ENCODE measurements at regions not wholly inside any gene's neighbourhood (a gene's known extent, or its start where the extent isn't known, plus 50 kb on each side); places are given as distances from the start of the nearest gene placed in this dataset.

DNA sequence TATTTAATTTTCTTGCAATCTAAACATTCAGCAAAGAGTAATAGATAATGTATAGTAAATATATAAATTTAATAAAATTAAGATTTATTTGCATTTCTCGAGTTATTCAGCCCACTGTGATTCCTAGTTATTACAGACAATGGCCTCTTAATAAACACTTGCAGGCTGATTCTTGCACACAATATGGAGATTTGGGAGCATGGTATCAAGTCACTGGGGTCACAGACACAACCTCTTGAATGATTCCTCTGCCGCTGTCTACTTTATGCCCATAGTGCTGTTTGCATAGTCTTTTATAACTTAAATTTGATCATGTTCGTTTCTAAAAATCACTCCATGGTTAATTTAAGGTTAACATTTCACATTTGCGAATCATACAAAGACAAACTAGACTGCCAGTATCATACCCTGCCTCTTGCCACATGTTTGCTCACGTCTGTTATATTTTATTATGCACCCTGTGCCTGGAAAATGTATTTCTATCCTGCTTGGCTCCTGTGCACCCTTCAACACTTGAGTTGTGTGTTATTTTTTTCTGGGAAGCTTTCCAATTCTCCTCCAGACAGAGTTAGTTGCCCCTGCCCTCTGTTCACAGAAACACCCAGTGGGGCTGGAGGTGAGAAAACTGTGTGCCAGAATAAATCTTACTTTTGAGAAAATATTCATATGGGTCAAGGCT lies 206.3 kb upstream of the ROBO1 start:
- Histone ChIP-seq H3K36me3 (ENCODE audit: control insufficient read depth, insufficient read depth, low read length) (no peaks in the 10 kb centered on the region), H3K4me3 (replicated peaks; ENCODE audit: low read depth, low read length) (no peak overlapping the region), H3K27me3 (replicated peaks; ENCODE audit: control insufficient read depth, insufficient read depth, low read length) (no peaks in the 10 kb centered on the region)
- DNase-seq (ENCODE audit: extremely low read depth, insufficient read length), result no peak
- TF ChIP-seq, protein P1, sequence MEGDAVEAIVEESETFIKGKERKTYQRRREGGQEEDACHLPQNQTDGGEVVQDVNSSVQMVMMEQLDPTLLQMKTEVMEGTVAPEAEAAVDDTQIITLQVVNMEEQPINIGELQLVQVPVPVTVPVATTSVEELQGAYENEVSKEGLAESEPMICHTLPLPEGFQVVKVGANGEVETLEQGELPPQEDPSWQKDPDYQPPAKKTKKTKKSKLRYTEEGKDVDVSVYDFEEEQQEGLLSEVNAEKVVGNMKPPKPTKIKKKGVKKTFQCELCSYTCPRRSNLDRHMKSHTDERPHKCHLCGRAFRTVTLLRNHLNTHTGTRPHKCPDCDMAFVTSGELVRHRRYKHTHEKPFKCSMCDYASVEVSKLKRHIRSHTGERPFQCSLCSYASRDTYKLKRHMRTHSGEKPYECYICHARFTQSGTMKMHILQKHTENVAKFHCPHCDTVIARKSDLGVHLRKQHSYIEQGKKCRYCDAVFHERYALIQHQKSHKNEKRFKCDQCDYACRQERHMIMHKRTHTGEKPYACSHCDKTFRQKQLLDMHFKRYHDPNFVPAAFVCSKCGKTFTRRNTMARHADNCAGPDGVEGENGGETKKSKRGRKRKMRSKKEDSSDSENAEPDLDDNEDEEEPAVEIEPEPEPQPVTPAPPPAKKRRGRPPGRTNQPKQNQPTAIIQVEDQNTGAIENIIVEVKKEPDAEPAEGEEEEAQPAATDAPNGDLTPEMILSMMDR (IDR thresholded peaks at IDR 0.05; ENCODE audit: insufficient read depth, low read length, poor library complexity, severe bottlenecking), result no peak

GRCh38 chr3:79973482-79973881 lies 205.7 kb upstream of the ROBO1 start:
- no peak for DNase-seq (ENCODE audit: extremely low read depth, insufficient read length)
- TF ChIP-seq, protein P1 (IDR thresholded peaks at IDR 0.05; ENCODE audit: insufficient read depth, low read length, poor library complexity, severe bottlenecking), result no peak

GRCh38 chr3:79968418-79968817 lies 200.6 kb upstream of the ROBO1 start:
- Histone ChIP-seq H3K27me3 (replicated peaks; ENCODE audit: control insufficient read depth, insufficient read depth, low read length) (no peaks in the 10 kb centered on the region), H3K4me3 (replicated peaks; ENCODE audit: low read depth, low read length) (no peak overlapping the region), H3K36me3 (ENCODE audit: control insufficient read depth, insufficient read depth, low read length) (no peaks in the 10 kb centered on the region)
- DNase-seq (ENCODE audit: extremely low read depth, insufficient read length), result no peak
- TF ChIP-seq, protein P1 (IDR thresholded peaks at IDR 0.05; ENCODE audit: insufficient read depth, low read length, poor library complexity, severe bottlenecking), result no peak

More at GRCh38 chr3:79973482-79973881, 205.7 kb upstream of the ROBO1 start:
- H3K27me3 ChIP-seq (replicated peaks; ENCODE audit: control insufficient read depth, insufficient read depth, low read length), result no peaks in the 10 kb centered on the region
- no peaks in the 10 kb centered on the region for H3K36me3 ChIP-seq (ENCODE audit: control insufficient read depth, insufficient read depth, low read length)
- no peak overlapping the region for H3K4me3 ChIP-seq (replicated peaks; ENCODE audit: low read depth, low read length)

DNA sequence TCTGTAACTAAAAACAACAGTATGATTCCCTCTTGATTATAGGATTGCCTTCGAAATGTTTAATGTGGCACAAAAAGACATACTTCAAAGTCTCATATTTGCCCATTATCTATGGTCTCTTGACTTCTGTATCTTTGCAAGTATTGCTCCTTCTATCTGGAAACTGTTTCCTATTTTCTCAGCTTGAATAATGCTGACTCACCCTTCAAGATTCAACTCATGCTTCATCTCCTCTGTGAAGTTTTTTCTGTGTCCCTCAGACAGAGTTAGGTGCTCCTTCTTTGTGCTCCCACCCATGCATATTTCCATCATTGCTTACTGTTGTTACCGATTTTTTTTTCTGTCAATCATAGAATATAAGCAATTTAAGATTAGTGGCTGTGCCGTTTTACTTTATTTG lies 192.8 kb upstream of the ROBO1 start:
- TF ChIP-seq, protein P1 (IDR thresholded peaks at IDR 0.05; ENCODE audit: insufficient read depth, low read length, poor library complexity, severe bottlenecking), result no peak

GRCh38 chr3:79957066-79957465 lies 189.3 kb upstream of the ROBO1 start:
- TF ChIP-seq, protein P1 (IDR thresholded peaks at IDR 0.05; ENCODE audit: insufficient read depth, low read length, poor library complexity, severe bottlenecking), result no peak
- no peaks in the 10 kb centered on the region for H3K27me3 ChIP-seq (replicated peaks; ENCODE audit: control insufficient read depth, insufficient read depth, low read length)
- no peak for DNase-seq (ENCODE audit: extremely low read depth, insufficient read length)
- no peak overlapping the region for H3K4me3 ChIP-seq (replicated peaks; ENCODE audit: low read depth, low read length)
- no peaks in the 10 kb centered on the region for H3K36me3 ChIP-seq (ENCODE audit: control insufficient read depth, insufficient read depth, low read length)

More for the DNA sequence above, 192.8 kb upstream of the ROBO1 start:
- Histone ChIP-seq H3K36me3 (ENCODE audit: control insufficient read depth, insufficient read depth, low read length) (no peaks in the 10 kb centered on the region), H3K4me3 (replicated peaks; ENCODE audit: low read depth, low read length) (no peak overlapping the region), H3K27me3 (replicated peaks; ENCODE audit: control insufficient read depth, insufficient read depth, low read length) (no peaks in the 10 kb centered on the region)
- DNase-seq (ENCODE audit: extremely low read depth, insufficient read length), result no peak

DNA sequence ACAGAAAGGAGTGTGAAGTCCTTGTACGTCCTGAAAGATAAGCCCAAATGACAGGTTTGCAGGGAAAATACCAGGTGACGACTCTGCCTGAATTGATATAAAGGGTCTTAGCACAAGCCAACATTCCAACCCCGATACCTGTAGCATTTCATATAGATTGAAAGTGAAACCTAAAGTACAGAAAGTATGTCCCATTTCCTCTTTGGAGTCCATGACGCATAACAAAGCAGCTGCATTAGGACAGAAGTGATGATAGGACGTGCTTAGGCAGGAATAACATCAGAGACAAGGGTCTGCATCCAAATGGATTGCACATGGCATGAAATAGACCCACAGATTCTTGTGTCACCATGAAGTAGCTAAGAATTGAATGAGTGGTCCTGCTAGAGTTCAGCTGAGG lies 187.0 kb upstream of the ROBO1 start:
- Histone ChIP-seq H3K4me3 (replicated peaks; ENCODE audit: low read depth, low read length) (no peak overlapping the region), H3K27me3 (replicated peaks; ENCODE audit: control insufficient read depth, insufficient read depth, low read length) (no peaks in the 10 kb centered on the region), H3K36me3 (ENCODE audit: control insufficient read depth, insufficient read depth, low read length) (no peaks in the 10 kb centered on the region)
- TF ChIP-seq, protein P1 (IDR thresholded peaks at IDR 0.05; ENCODE audit: insufficient read depth, low read length, poor library complexity, severe bottlenecking), result no peak
- no peak for DNase-seq (ENCODE audit: extremely low read depth, insufficient read length)

Measured in GM06990 (cell line).